ENCODE measurements at regions not wholly inside any gene's neighbourhood (a gene's known extent, or its start where the extent isn't known, plus 50 kb on each side); places are given as distances from the start of the nearest gene placed in this dataset.
"Not testable (repeated sequence)": the region's sequence is repeated elsewhere in the genome, so short reads cannot be mapped to it uniquely, and the experiment has no call there.

DNA sequence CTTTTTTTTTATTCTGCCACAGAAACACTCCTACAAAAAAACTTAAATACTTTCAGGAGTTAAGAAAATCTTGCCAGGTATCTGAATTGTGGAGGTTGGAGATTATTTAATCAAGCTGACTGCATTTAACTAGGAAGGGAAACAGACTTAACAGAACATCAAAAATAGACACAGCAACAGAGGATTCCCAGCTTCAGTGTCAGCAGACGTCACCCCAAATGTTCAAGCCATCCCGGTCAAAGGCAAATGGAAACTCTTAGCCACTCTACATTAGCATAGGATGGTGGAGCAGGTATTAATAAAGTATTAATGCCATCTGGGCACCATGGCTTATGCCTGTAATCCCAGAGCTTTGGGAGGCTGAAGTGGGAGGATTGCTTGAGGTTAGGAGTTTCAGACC lies 139.7 kb upstream of the SVIL start:
- H3K36me3 ChIP-seq (ENCODE audit: insufficient read depth, low read length), result no peaks in the 10 kb centered on the region
- H3K27me3 ChIP-seq (ENCODE audit: insufficient read depth, low read length, poor library complexity, severe bottlenecking), result no peaks in the 10 kb centered on the region
- no peaks in the 10 kb centered on the region for H4K20me1 ChIP-seq (ENCODE audit: insufficient read depth, low read length, poor library complexity, severe bottlenecking)
- no peak overlapping the region for H3K4me2 ChIP-seq (ENCODE audit: low read depth, low read length, poor library complexity, severe bottlenecking)
- TF ChIP-seq, protein P1, sequence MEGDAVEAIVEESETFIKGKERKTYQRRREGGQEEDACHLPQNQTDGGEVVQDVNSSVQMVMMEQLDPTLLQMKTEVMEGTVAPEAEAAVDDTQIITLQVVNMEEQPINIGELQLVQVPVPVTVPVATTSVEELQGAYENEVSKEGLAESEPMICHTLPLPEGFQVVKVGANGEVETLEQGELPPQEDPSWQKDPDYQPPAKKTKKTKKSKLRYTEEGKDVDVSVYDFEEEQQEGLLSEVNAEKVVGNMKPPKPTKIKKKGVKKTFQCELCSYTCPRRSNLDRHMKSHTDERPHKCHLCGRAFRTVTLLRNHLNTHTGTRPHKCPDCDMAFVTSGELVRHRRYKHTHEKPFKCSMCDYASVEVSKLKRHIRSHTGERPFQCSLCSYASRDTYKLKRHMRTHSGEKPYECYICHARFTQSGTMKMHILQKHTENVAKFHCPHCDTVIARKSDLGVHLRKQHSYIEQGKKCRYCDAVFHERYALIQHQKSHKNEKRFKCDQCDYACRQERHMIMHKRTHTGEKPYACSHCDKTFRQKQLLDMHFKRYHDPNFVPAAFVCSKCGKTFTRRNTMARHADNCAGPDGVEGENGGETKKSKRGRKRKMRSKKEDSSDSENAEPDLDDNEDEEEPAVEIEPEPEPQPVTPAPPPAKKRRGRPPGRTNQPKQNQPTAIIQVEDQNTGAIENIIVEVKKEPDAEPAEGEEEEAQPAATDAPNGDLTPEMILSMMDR (conservative IDR thresholded peaks at IDR 0.05; ENCODE audit: low read length), result no peak
- TF ChIP-seq EZH2phosphoT487 (IDR thresholded peaks at IDR 0.05; ENCODE audit: borderline replicate concordance), result no peak
- H3K9me3 ChIP-seq (ENCODE audit: insufficient read depth, low read depth, low read length), result no peaks in the 10 kb centered on the region
- H3K4me1 ChIP-seq (ENCODE audit: insufficient read depth, low read length, poor library complexity, severe bottlenecking), result peaks cover 8% of the 10 kb centered on the region
- H3K4me3 ChIP-seq (ENCODE audit: low read length, poor library complexity, severe bottlenecking), result no peak overlapping the region
- no peaks in the 10 kb centered on the region for H3F3A ChIP-seq (ENCODE audit: low read depth)
- no peak overlapping the region for H3K9ac ChIP-seq (ENCODE audit: low read depth, low read length, poor library complexity, severe bottlenecking)
- H3K9me2 ChIP-seq (replicated peaks; ENCODE audit: low read depth, low read length), result no peaks in the 10 kb centered on the region
- no peaks in the 10 kb centered on the region for H3K79me2 ChIP-seq (ENCODE audit: insufficient read depth, low read length)
- H2AFZ ChIP-seq (ENCODE audit: low read length), result no peak overlapping the region

DNA sequence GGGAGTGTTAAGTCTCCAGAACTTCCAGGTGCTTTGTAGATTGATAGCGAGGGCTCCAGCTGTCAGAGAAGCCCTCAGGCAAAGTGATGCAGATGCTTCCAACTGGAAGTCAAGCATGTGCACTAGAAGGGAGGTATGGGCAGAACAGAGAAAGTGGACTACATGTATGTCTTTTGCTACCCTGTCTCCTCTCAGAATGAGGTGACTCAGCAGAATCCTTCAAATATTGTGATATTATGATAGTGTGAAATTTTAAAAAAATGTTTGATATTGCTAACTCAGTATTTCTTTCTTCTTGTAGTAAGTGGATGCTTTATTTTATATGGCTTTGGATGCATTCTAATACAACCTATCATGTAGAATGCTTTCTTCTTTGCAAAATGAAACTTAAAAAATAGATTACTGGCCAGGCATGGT lies 138.9 kb upstream of the SVIL start:
- no peaks in the 10 kb centered on the region for H3K9me3 ChIP-seq (ENCODE audit: insufficient read depth, low read depth, low read length)
- no peak for TF ChIP-seq EZH2phosphoT487 (IDR thresholded peaks at IDR 0.05; ENCODE audit: borderline replicate concordance)
- no peak overlapping the region for H2AFZ ChIP-seq (ENCODE audit: low read length)
- no peaks in the 10 kb centered on the region for H3K36me3 ChIP-seq (ENCODE audit: insufficient read depth, low read length)
- H3F3A ChIP-seq (ENCODE audit: low read depth), result no peaks in the 10 kb centered on the region
- H3K79me2 ChIP-seq (ENCODE audit: insufficient read depth, low read length), result no peaks in the 10 kb centered on the region
- H3K4me3 ChIP-seq (ENCODE audit: low read length, poor library complexity, severe bottlenecking), result no peak overlapping the region
- H3K27me3 ChIP-seq (ENCODE audit: insufficient read depth, low read length, poor library complexity, severe bottlenecking), result no peaks in the 10 kb centered on the region
- no peak overlapping the region for H3K9ac ChIP-seq (ENCODE audit: low read depth, low read length, poor library complexity, severe bottlenecking)
- H4K20me1 ChIP-seq (ENCODE audit: insufficient read depth, low read length, poor library complexity, severe bottlenecking), result no peaks in the 10 kb centered on the region
- no peaks in the 10 kb centered on the region for H3K9me2 ChIP-seq (replicated peaks; ENCODE audit: low read depth, low read length)
- H3K4me2 ChIP-seq (ENCODE audit: low read depth, low read length, poor library complexity, severe bottlenecking), result no peak overlapping the region
- peaks cover 8% of the 10 kb centered on the region for H3K4me1 ChIP-seq (ENCODE audit: insufficient read depth, low read length, poor library complexity, severe bottlenecking)

DNA sequence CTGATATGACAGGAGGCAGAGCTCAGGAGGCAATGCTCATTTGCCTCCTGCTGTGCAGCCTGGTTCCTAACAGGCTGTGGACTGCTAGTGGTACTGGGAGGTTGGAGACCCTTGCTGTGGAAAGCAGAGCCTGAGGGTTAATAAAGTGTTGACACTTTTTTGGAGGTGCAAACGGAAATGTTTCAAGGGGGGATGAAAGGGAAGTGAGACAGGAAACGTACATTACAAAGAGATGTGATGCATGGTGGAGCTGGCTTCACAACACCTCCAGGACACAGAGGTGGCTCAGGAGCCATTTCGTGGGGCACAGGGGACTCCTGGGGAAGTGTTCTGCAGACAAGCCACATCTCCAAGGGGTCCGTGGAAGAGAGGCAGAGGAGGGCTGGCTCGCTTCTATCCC lies 137.6 kb upstream of the SVIL start:
- no peaks in the 10 kb centered on the region for H3K36me3 ChIP-seq (ENCODE audit: insufficient read depth, low read length)
- no peaks in the 10 kb centered on the region for H3K9me3 ChIP-seq (ENCODE audit: insufficient read depth, low read depth, low read length)
- TF ChIP-seq, protein P1 (conservative IDR thresholded peaks at IDR 0.05; ENCODE audit: low read length), result no peak
- no peak for TF ChIP-seq EZH2phosphoT487 (IDR thresholded peaks at IDR 0.05; ENCODE audit: borderline replicate concordance)
- no peak overlapping the region for H3K4me2 ChIP-seq (ENCODE audit: low read depth, low read length, poor library complexity, severe bottlenecking)
- no peaks in the 10 kb centered on the region for H3F3A ChIP-seq (ENCODE audit: low read depth)
- H3K4me1 ChIP-seq (ENCODE audit: insufficient read depth, low read length, poor library complexity, severe bottlenecking), result peaks cover 8% of the 10 kb centered on the region
- H3K4me3 ChIP-seq (ENCODE audit: low read length, poor library complexity, severe bottlenecking), result no peak overlapping the region
- no peak overlapping the region for H3K9ac ChIP-seq (ENCODE audit: low read depth, low read length, poor library complexity, severe bottlenecking)
- H3K27me3 ChIP-seq (ENCODE audit: insufficient read depth, low read length, poor library complexity, severe bottlenecking), result no peaks in the 10 kb centered on the region
- peak overlapping the region; percentile 63 for H2AFZ ChIP-seq (ENCODE audit: low read length)
- no peaks in the 10 kb centered on the region for H4K20me1 ChIP-seq (ENCODE audit: insufficient read depth, low read length, poor library complexity, severe bottlenecking)
- no peaks in the 10 kb centered on the region for H3K79me2 ChIP-seq (ENCODE audit: insufficient read depth, low read length)
- H3K9me2 ChIP-seq (replicated peaks; ENCODE audit: low read depth, low read length), result no peaks in the 10 kb centered on the region

DNA sequence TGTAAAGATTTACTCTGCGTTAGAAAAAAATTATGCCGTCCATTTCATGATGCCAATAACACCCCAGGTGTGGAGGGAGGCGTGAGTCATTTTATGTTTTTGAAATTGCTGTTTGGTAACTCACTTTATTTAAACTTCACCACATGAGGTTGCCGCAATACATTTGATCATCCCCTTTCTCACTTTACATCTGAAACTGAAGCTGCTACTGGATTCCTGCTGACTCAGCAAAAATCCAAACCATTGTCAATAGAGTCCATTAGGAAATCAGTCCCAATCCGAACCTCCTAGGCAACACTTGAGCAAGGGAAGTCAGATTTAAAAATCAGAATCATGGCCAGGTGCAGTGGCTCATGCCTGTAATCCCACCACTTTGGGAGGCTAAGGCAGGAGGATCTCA lies 136.6 kb upstream of the SVIL start:
- Histone ChIP-seq H3F3A (ENCODE audit: low read depth) (no peaks in the 10 kb centered on the region), H3K4me1 (ENCODE audit: insufficient read depth, low read length, poor library complexity, severe bottlenecking) (peaks cover 8% of the 10 kb centered on the region), H3K9ac (ENCODE audit: low read depth, low read length, poor library complexity, severe bottlenecking) (no peak overlapping the region), H3K27me3 (ENCODE audit: insufficient read depth, low read length, poor library complexity, severe bottlenecking) (no peaks in the 10 kb centered on the region), H3K4me2 (ENCODE audit: low read depth, low read length, poor library complexity, severe bottlenecking) (no peak overlapping the region), H2AFZ (ENCODE audit: low read length) (no peak overlapping the region), H3K36me3 (ENCODE audit: insufficient read depth, low read length) (no peaks in the 10 kb centered on the region), H3K79me2 (ENCODE audit: insufficient read depth, low read length) (no peaks in the 10 kb centered on the region), H3K4me3 (ENCODE audit: low read length, poor library complexity, severe bottlenecking) (no peak overlapping the region), H4K20me1 (ENCODE audit: insufficient read depth, low read length, poor library complexity, severe bottlenecking) (no peaks in the 10 kb centered on the region), H3K9me3 (ENCODE audit: insufficient read depth, low read depth, low read length) (no peaks in the 10 kb centered on the region), H3K9me2 (replicated peaks; ENCODE audit: low read depth, low read length) (no peaks in the 10 kb centered on the region)
- no peak for TF ChIP-seq EZH2phosphoT487 (IDR thresholded peaks at IDR 0.05; ENCODE audit: borderline replicate concordance)
- TF ChIP-seq, protein P1 (conservative IDR thresholded peaks at IDR 0.05; ENCODE audit: low read length), result no peak

DNA sequence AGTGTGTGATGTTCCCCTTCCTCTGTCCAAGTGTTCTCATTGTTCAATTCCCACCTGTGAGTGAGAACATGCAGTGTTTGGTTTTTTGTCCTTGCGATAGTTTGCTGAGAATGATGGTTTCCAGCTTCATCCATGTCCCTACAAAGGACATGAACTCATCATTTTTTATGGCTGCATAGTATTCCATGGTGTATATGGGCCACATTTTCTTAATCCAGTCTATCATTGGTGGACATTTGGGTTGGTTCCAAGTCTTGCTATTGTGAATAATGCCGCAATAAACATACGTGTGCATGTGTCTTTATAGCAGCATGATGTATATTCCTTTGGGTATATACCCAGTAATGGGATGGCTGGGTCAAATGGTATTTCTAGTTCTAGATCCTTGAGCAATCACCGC lies 134.5 kb upstream of the SVIL start:
- not testable (repeated sequence) for H2AFZ ChIP-seq (ENCODE audit: low read length); H3K79me2 ChIP-seq (ENCODE audit: insufficient read depth, low read length)

More for the DNA sequence above, 134.5 kb upstream of the SVIL start:
- H3K4me2 ChIP-seq (ENCODE audit: low read depth, low read length, poor library complexity, severe bottlenecking); H3K9me3 ChIP-seq (ENCODE audit: insufficient read depth, low read depth, low read length); H3K9ac ChIP-seq (ENCODE audit: low read depth, low read length, poor library complexity, severe bottlenecking); H3K4me1 ChIP-seq (ENCODE audit: insufficient read depth, low read length, poor library complexity, severe bottlenecking); H3K27me3 ChIP-seq (ENCODE audit: insufficient read depth, low read length, poor library complexity, severe bottlenecking); H3K4me3 ChIP-seq (ENCODE audit: low read length, poor library complexity, severe bottlenecking); H3K9me2 ChIP-seq (replicated peaks; ENCODE audit: low read depth, low read length); H3F3A ChIP-seq (ENCODE audit: low read depth); H4K20me1 ChIP-seq (ENCODE audit: insufficient read depth, low read length, poor library complexity, severe bottlenecking); H3K36me3 ChIP-seq (ENCODE audit: insufficient read depth, low read length): not testable (repeated sequence)

Measured in Loucy (cell line).